HG02763 (cell line): ENCODE measurements at regions not wholly inside any gene's neighbourhood (a gene's known extent, or its start where the extent isn't known, plus 50 kb on each side); places are given as distances from the start of the nearest gene placed in this dataset.
A peak's percentile ranks its signal among the peaks of the same experiment; 100 is the strongest.

Experiments
- ATAC-seq: cut with Tn5 transposase; IDR thresholded peaks from one replicate; pipeline ENCODE4 v1.9.1; 2021; ENCODE audit warnings: mild to moderate bottlenecking, moderate library complexity; ENCODE audit not compliant: unreplicated experiment

DNA sequence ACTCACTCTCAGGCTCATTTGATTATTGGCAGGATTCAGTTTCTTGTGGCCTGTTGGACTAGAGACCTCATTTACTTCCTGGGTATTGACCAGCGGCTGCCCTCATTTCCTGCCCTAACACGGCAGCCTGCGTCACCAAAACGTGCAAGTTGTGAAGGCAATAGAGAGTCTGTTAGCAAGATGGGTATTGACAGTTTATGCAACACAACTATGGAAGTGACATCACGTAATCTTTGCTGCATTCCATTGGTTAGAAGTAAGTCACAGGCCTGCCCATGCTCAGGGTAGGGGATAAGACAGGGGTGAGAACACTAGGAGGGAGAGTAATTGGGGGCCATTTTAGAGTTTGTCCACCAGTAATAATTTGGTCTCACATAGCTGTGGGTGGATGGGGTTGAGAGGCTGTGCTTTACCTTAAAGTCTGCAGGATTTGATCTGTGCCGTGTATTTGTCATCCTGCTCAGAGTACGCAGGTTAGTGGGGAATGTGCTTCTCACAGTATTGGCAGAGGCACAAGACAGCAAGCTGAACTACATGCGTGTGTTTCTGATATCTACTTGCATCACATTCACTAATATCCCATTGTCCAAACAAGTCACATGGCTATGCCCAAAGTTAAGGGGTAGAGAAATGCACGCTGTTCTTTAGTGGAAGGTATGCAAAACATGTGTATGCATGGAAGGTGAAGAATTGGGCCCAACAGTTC lies 83.3 kb downstream of the EDEM1 start:
- no peak for ATAC-seq

DNA sequence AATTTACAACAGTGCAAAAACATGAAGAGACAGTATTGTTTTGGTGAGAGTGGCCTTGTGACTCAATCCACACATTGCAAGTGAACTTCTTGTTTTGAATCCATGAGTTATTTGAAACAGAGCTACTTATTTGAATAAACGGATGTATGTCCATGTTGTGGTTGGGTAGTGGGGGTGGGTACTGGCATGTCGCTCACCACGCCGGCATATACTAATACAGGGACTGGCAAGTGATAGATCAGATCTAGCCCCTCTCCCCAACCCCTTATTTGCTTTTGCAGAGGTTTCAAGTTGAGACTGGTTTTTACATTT lies 83.8 kb downstream of the EDEM1 start:
- ATAC-seq: no peak

DNA sequence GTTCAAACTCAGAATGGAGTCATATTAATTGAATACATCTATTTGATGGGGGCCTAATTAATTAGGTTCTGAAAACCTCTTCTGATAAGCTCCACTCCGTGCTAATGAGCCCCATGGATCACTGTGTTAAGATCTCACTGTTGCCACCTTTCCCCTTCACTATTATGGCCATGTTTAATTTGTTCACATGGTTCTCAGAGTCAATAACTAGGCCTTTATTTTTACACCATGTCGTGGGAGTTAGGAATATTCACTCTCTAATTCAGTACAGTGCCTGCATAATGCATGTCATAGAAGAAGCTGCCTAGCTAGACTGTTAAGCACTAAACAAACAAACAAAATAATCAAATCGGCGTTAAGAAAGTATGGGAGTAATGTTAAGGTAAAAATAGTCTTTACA lies 84.9 kb downstream of the EDEM1 start:
- no peak for ATAC-seq

DNA sequence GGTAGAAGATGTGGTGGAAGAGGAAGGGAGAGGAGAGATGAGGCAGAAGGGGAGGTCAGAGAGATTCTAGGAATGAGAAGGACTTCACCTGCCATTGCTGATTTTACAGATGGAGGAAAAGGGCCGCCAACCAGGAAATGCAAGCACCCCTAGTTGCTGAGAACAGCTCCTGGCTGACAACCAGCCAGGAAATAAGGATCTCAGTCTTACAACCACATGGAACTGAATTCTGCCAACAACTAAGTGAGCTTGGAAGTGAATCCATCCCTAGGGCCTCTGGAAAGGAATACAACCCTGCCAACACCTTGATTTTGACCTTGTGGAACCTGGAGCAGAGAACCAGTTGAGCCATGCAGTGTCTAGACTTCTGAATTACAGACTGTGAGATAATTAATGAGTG lies 86.6 kb downstream of the EDEM1 start:
- ATAC-seq: no peak

DNA sequence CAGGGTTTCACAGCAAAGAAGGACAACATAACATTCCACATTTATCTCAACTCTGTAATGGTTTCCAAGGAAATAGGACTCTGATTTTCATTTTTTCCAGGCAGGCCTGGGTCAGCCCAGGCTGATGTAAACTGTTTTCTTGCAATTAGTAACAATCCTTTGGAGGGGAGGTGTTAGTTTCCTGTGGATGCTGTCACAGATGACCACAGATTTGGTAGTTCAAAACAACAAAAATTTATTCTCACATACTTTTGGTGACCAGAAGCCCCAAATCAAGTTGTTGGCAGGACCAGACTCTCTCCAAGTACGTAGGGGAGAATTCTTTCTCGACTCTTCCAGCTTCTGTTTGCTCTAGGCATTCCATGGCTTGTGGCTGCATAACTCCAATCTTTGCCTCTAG lies 88.0 kb downstream of the EDEM1 start:
- ATAC-seq: no peak

GRCh38 chr3:5276934-5277333 lies 89.4 kb downstream of the EDEM1 start:
- no peak for ATAC-seq

- ATAC-seq: no peak
These were observed 90.2 kb downstream of the EDEM1 start for GRCh38 chr3:5277612-5278236.

DNA sequence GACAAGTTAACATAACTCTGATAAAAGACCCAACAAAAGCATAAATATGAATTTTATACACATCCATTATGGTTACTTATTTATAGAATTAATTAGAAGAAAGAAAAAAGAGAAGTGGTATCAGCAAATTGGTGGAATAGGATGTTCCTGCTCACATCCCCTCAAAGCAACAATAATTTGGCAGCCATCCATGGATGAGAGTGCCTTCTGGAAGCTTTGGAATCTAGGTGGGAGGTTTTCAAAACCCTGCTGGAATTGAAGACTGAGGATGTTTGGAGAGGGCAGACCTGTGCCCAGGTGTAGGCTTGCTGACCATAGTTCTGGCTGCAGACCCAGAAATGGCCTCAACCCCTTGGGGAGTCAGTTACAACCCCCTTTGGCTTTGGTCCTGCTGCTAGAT lies 91.2 kb downstream of the EDEM1 start:
- ATAC-seq: no peak

DNA sequence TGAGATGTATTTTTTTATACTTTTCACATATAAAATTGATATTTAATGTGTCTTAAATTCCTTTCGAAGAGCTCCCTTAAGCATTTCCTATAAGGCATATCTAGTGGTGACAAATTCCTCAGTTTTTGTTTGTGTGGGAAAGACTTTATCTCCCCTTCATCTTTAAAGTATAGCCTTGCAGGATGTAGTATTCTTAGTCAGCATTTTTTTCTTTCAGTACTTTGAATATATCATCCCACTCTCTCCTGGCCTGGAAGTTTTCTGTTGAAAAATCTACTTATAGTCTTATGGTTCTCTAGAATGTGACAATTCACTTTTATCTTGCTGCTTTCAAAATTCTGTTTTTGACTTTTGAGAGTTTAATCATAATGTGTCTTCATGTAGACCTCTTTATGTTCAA lies 95.2 kb downstream of the EDEM1 start:
- no peak for ATAC-seq

DNA sequence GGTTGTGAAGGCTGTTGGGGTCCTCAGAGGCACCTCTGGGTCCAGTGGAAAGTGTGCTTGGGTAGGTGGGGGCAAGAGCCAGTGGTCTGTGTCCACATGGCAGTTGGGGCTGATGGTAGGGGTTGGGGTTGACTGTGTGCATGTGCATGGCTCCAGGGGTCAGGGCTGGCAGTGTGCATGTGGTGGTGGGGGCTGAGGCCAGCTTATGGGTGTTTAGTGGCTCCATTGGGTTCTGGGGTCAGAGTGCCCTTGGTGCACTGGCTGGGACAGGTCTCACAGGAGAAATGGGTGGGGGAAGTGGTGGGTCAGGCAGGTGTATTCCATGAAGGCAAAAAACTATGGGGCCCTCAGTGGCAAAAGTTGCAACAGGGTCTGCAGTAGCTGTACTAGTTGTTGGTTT lies 97.9 kb downstream of the EDEM1 start:
- no peak for ATAC-seq

GRCh38 chr3:5290915-5291314 lies 103.4 kb downstream of the EDEM1 start:
- ATAC-seq: no peak

DNA sequence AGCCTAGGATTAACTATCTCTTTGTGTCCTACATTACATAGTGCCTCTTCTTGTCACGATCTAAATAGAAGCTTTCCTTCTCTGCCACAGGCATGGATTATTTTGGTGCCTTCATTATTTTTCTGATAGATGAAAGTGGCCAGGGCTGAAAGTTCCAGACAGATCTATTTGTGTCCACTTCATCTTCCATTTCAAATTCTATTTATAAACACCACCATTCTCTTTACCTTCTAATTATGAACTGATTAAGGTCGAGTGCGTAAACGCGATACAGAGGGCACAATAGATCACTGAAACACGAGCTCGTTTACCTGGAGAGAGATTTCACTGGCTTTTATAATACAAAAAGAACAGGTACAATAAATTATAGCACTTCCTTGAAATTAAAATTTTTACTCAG lies 105.0 kb downstream of the EDEM1 start:
- no peak for ATAC-seq

GRCh38 chr3:5293207-5293606 lies 105.7 kb downstream of the EDEM1 start:
- no peak for ATAC-seq

- ATAC-seq: no peak
These were observed 106.8 kb downstream of the EDEM1 start for GRCh38 chr3:5294356-5294755.

- no peak for ATAC-seq
These were observed 107.7 kb downstream of the EDEM1 start for GRCh38 chr3:5295191-5295690.

DNA sequence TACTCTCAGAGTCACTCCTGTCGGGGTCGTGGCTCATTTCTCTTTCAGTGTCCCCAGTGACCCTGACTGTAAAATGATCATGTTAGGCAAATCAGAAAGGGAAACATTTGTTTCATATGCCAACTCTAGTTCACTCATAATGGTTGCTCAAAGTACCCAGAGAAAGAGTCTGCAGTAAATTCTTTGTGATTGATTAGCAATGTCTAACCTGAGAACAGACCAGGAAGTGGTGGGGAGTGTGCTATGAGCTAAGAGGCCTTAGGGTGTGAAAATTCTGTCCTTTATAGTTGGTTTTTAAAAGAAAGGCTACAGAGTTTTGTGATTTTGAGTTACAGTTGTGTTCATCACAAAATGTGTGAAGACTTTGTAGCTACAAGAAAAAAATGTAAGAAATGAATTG lies 108.9 kb downstream of the EDEM1 start:
- no peak for ATAC-seq

GRCh38 chr3:5297895-5298294 lies 110.4 kb downstream of the EDEM1 start:
- ATAC-seq: no peak

DNA sequence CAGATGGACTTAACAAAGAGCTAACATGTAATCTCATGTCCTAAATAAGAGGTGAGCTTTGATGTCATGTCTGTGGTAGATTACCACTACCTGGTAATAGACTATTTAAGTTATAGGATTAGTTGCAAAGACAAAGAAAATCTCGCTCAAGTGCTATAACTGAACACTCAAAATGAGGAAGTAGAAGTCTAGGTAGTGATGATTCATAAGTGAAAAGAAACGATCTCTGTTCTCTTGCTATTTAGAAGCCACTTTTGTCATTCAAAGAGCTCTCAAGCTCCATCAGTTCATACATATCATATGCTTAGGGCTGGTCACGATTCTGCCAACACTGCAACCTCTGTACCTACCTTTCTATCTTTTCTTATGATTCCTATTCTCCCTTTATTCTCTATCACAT lies 110.9 kb downstream of the EDEM1 start:
- ATAC-seq: peak; percentile 98

DNA sequence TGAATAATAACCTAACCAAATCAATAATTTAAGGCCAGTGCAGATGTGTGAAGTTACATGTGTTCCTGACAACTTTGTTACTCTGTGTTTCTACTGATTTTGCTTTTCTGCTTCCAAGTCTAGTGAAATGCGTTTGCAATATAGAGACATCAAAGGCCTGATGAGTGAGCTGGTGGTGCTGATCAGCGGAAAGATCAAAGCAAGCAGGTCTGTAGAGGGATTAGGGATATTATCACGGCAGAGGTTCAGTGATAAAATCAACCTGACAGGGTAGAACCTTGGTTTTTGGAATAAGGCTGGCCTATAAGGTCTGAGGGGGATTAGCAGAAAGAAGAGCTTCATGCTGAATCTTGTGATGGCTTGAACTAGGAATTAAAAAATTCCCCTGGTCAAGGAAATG lies 111.7 kb downstream of the EDEM1 start:
- no peak for ATAC-seq

DNA sequence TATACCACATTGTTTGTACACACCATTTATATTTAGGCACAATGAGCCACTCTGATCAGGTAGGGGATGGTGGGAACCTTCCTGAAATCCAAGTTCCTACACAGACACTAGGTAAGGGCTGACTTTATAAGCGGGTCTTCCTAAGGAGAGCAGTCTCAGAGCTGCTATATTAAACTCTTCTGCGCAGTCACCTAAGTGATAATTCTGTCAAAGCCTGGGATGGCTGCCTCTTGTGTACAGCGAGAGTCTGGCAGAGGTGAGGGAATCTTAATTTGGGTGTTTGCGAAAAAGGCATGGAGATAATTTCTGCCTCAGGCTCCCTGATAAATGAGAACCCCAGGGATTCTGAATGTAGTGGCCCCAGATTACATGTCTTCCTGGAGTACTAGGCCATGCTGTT lies 113.1 kb downstream of the EDEM1 start:
- ATAC-seq: no peak

DNA sequence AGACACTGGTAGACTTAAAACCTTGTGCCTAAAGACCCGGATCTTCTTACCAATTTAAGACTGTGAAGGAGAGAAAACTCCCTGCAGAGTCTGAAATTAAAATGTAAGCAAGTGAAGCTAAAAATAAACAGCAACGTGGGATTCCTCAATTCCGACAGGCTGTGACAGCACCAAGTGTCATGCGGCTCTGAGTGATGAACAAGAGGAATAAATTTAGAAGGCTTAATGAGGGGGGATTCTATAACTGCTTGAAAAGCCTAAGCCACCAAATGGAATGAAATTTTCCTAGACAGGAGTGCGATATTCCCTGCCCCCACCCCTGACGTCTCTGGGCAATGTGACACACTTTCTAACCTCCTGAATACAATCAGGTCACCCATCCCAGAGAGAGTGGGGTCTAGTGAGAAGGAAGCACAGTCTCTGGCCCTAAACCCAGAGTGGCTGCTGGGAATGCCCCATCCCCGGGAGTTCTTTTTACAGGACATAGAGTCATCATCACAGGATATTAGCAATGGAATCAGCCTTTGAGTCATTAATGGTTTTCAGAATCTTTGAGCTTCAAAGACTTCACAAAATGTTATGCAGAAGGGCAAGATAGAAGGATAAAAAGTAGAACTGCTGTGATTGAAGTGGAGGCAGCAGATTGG lies 114.3 kb downstream of the EDEM1 start:
- ATAC-seq: no peak

DNA sequence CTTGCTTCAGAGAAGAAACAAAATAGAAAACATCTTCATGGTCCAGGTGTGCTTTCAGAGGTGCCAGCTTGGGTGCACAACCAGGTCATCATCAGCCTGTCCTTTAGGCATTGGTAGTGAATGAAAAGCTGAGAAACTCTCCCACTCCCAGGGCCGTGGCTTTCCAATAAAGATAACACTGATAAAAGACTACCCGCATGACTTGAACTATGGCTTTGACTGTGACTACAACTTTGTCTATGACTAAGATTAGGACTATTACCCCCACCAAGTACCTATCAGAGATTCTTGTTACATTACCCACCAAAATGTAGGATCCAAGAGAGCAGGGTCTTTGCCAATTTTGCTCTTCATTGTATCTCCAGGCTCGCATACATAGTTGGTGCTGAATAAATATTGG lies 115.2 kb downstream of the EDEM1 start:
- no peak for ATAC-seq
